NOMO-1 (cell line): ENCODE measurements at regions not wholly inside any gene's neighbourhood (a gene's known extent, or its start where the extent isn't known, plus 50 kb on each side); places are given as distances from the start of the nearest gene placed in this dataset.

Experiments used
- DNase-seq, 2 experiments: peaks; one replicate each; lab custom pipeline; 2025; ENCODE audit not compliant: unreplicated experiment in 2 of 2; lab: John Stamatoyannopoulos, UW

DNA sequence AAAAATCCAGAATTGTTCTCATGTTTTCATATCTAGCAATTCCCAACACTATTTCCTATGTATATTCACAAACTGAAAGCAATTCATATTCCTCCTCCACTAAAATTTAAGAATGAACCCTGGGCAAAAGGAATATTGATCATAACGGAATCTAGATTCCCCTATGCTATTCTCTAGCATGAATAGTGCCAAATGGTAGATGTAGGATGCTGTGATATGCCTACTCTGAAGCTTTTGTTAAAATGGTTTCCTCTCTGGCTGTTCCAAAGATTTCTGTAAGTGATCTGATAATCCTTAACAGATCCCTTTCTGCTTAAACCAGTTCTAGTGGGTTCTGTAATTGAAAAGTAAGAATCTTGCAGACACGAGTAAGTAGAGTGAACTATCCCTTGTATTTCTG is 298.0 kb upstream of the TANK start:
- DNase-seq, result no peak

DNA sequence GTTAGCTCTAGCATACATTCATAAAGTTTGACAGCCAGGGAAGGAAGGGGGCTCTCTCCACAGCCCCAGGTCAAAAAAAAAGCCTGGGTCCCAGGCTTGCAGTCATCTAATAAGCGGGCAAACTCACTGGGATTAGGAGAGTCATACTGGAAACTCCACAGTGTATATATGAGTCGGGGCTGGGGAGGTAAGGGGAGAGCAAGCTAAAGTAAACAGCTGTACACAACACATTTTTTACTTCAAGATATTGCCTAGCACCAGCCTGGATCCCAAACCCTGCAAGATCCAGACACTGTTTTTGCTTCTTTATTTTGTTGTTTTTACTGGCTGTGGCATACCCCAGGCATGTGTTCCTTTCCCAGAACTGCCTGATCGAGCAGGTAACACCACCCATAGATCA is 291.3 kb upstream of the TANK start:
- no peak for DNase-seq

DNA sequence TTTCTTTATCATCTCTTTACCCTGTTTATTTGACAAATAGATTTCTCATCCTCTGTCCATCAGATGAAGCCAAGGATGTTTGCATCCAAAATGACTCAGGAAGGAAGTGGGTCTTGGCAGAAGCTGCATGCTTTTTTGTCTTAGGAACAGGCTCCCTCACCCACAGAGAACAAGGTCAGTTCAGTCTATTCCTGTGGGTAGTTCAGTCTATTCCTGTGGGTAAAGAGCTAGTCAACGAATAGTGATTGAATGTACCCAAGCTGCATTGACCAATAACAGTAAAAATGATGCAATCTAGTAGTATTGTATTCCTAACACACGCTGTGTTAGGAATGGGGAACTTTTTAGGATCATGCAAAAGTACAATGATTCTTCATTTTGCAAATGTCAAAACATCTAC is 290.8 kb upstream of the TANK start:
- DNase-seq, result no peak

DNA sequence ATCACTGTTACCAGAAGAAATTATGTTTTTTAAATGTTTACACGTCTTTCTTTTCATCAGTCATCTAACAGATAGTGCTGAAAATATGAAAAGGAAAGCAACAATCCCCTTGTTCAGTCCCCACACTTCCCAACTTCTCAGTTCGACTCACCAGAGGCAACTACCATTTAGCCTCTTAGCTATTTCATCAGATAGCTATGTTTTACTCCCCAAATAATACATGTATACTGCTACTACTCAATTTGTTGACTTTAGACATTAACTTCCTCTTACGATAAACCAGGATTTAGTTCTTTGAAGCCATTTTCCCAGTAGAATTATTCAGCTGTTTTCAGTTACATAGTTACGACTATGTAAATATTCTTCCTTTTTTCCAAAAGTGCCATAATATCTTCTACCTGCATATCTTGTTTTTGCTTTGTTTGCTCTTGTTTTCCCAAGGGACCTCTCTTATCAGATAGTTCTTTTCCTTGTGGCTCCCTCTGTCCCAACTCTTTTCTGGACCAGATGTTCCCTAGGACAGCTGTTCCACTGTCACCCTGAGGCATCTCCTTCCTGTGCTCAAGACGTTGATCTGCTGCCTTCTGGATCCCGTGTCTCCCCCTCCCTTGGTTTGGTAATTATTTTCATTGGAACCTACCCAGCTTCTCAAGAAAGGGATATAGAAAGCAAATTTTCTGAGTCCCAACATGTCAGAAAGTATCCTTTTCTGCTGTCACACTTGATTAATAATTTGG is 289.3 kb upstream of the TANK start:
- DNase-seq, result no peak

DNA sequence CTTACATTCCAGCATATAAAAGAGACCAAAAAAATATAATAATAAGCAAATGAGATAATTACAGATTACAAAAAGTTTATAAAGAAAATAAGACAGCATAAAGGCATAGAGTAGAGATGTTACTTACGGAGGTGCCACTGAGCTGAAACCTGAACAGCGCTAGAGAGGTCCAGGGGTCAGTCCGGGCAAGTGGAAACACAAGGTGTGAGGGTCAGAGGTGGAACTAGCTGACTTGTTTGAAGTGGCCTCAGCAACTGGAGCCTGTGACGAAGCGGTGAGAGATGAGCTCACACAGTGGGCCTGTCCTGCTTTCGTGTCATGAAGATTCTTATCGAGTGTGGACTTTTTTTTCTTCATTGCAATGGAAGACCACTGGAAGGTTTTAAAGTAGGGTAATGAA is 288.3 kb upstream of the TANK start:
- DNase-seq, result no peak

DNA sequence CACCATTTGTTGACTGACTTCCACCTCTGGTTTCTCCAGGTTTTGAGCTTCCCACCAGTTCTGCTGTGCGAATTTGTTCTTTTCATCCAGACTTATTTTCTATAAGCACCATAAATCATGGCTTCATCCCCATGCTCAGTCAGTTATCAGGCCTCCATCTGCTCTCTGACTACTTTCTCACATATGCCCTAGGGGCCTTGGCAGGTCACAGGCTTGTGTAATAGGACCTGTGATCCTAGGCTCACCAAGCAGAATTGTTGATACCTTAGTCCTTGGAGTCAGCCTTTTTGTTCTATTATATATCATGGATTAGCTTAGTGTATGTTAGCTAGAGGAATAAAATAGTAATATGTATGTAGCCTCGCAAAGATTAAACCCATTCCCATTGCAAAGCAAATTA is 284.2 kb upstream of the TANK start:
- DNase-seq, result no peak

DNA sequence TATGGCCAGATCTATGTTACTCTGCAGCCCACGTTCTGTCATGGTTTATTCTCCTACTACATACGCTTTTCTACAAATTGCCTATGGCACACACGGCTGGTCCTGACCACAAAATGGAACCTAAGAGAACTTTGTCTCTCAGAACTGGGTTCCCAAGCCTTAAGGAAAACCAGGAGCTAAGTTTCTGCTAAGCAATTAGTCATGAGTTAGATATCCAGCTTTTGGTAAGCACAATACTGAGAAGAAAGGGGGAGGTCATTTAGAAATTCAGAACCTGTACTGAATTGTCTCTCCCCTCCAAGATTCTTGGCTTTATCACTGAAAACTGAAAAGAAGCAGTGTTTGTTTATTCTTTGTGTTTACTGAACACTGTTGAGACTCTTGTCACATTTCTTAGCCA is 283.5 kb upstream of the TANK start:
- DNase-seq, result no peak

DNA sequence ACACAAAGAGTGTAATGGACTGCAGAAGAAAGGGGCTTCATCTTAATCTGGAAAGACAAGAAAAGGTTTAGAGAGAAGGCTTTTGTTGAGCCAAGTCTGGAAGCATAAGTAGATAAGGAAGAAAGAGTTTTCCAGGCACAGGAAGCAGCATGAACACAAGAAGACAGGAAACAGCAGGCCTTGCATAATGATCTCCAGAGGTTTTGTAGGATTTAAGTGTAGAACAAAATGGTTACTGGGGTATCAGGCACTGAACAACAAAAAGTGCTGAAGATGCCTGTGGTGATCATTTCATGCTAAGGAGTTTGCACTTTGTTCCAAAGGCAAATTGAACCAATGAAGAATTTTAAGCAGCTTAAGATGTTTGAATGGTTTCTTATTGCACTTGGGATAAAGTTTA is 281.6 kb upstream of the TANK start:
- no peak for DNase-seq

DNA sequence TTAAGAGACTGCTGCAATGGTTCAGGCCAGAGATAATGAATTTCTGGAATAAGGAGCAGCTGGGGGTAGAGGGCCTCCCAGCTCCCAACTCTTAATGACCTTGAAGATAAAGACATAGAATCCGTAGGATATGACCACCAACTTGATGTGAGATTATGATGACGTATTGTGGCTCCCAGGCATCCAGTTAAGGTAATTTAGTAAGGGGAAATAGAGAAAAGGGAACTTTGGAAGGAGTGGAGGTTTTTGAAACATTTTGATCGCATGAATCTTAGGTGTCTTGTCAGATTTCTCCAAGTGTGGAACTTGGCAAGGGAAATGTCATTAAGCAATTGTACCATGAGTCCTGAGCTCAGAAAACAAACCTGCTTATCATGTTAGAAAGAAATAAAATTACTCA is 277.3 kb upstream of the TANK start:
- DNase-seq, result no peak

DNA sequence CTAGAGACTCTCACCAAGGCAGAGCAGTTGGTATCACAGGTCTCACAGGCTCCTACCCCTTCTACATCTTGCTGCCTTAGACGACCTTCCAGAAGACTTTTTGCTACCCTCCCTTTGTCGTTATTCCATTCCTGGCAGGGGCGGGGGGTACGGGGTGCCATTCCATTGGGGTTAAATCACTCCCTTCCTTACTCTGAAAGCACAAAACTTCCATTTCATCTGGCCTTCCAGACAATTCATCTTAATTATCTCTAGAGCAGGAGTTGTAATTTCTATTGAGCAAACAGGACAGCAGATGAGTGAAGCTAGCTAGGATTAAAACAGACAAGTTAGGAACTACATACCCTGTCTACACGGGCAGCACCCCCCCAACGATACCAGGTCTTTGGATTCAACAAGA is 276.2 kb upstream of the TANK start:
- DNase-seq, result no peak

DNA sequence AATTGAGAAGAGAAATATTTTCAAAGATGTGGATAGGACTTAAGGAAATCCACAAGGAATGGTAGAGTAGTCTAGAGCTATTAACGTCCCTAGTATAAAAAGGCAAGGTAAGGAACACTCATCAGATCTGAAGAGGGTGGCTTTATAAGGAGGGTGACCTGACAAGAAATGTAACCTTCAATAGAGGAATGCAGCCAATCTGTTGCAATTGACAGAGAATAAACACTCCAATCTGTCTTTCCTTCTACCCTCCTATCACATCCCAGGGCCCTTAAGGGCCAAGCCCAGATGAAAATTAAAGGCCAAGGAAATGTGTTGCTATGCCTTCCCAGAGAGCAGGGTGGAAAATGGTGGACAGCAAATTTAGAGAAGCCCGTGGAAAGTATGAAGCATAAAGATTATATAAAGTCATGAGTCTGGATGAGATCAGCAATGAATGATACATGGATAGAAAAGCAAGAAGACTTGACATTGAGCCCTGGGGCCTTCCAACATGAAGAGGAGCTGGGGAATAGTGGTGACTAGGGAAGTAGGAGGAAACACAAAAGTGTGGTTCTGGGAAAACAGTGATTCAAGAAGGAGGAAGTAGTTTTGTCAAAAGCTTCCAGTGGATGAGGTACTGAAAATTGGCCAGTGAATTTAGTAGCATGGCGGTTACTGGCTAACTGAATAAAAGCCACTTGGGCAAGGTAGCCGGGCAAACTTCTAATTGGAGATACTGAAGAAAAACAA is 270.6 kb upstream of the TANK start:
- no peak for DNase-seq

DNA sequence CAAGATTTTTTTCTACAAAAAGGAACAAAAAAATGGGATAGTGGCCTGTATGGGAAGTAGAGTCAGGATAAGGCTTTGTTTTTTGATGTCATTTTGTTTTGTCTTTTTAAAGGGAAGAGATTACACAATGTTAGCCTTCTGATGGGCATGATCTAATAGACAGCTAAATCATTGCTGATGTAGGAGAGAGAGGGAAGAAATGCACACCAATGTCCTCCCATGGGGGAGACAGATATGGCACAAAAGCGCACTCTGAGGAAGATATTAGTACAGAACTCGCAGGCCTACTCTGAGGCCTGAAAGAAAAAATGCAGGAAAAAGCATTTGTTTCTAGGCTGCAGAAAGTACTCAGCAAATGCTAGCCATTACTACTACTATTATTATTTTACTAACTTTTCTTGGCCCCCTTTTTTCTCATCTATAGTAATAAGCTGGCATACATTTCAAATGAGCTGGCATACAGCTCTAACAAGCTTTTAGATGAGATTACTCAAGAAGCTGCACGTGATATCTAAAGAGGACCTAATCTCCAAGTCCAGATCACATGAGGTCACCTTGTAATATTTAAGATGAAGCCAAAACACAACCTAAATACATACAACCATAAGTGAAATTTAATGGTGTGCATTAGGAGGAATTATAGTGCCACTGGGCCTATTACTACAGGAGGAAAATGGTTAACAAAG is 269.4 kb upstream of the TANK start:
- no peak for DNase-seq

DNA sequence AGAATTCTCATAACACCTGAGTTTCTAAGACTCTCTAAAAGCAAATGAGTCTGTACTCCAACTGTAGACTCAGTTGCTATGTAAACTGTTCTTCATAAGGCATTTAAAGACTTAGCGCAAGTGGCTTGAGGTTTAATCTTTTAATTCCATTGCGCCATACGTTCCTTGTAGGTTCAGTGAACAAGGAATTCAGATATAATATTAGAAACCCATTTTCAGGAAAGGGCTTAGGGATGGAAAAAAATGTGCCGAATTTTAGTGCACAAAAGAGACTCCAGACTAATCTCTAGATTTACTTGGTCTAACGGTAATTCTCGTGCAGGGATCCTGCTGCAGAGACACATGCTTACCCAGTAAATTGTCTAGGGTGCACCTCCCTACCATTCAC is 268.9 kb upstream of the TANK start:
- no peak for DNase-seq

DNA sequence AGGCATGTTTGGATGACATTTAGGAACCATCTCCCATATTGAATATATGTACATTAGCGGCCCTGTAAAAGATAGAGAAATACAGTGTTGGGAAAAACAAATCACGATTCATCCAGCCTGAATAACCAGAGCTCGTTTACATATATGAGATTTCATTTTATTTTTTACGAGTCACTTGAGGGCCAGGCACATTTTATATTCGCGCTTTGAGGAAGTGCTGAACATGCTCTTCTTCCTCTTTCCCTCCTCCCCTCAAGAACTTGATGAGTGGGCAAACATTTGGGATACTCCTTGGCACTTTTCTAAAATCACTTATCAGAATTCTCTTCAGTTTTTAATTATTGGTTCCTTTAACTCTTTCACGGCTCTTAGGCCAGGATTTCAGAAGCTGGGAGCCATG is 268.0 kb upstream of the TANK start:
- peak; percentile 20 to 29 for DNase-seq

DNA sequence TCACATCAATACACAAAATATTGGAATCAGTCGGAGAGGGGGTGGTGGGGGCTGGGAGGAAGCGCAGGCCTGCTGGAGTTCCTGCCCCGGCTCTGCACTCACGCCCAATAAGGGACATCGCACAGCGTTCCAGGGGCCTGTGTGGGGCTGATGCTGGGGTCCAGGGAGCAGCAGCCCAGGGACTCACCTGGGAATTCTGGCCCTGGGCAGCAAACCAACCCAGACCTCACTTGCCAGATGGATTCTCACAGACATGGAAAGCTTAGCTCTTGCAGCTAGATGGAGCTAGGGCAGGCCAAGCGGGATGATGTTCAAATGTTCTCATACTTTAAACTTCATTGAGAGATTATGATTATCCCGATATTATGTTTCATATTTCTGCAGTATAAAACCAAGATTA is 266.6 kb upstream of the TANK start:
- no peak for DNase-seq

DNA sequence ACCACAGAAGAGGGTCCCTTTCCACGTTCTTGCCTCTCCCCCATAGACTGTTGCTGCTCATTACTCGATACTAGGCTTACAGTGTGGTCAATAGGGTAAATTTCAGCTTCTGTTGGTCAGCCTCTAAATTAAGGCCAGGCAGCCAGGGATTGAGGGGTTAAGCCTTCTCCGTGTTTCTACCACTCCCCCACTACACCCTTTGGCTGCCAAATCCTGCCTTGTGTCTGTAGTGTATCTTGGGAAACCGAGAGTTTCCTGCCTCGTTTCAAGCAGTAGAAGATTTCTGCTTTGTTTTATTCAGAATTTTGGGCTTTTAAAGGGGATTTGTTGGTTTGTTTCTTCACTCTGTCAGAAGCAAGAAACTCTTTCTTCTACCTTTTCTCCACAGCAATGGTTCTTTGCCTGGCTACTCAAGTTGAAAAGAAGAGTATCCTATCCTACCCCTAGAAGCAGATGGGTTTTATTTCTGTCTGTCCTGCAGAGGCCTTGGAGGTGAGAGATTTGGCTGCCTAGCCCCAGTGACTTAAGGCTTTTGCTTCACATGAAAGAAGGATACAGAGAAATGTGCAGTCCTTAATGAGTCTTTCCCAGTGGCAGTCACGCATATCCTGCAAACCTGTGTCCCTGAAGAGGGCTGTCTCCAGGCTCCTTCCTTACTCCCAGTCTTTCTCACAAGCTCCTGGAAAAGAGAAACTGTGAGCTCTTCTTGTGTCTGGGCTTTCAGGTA is 261.5 kb upstream of the TANK start:
- DNase-seq, result no peak

DNA sequence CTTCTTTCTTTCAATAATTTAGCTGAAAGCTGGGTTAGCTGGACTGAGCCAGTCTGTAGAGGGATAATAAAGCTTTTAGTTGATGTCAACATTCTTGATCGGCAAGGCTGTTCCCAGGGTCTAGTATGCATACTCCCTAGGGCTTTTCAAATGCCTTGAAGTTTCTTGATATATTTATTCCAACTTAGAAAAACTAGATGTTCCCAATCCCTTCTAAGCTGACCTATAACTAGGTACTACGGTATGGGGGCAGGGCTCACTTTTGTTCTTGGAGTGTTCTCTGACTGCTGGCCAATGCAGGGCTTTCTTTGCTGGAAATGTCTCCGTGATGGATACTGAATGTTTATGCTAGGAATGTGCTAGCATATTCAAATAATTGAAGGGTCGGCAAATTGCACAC is 258.6 kb upstream of the TANK start:
- DNase-seq, result no peak

DNA sequence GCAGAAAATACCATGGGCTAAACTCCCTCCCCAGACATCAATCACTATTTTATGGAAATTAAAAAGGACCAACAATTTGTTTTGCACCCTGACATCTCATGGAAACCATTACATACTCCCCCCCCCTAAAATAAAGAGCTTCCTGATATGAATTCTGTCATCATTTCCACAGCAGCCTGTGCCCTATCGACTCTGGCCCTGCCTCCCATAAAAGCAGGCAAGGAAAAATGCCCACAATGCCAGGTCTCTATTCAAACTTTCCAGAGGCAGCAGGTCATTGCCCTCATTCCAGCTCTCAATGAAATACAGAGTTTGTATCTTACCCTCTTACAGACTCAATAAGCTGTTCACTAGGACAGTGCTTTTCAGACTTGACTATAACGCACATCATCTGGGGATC is 254.4 kb upstream of the TANK start:
- DNase-seq, result no peak

DNA sequence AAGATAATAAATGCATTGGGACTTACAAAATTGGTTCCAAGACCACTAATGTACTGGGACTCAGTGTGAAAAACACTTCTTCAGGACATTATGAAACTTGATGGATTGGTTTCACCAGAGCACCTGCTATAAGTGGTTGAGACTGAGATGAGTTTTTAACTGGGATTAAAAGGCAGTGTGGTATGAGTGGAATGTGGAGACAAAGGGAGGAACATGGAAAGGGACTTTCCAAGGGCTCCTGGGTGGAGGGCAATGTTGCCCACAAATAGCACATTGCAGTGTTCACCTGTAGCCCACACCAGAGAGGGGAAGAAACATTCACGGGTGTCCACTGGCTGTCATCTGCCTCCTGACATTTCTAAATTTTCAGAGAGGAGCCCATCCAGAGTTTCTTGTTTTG is 253.3 kb upstream of the TANK start:
- DNase-seq, result no peak

DNA sequence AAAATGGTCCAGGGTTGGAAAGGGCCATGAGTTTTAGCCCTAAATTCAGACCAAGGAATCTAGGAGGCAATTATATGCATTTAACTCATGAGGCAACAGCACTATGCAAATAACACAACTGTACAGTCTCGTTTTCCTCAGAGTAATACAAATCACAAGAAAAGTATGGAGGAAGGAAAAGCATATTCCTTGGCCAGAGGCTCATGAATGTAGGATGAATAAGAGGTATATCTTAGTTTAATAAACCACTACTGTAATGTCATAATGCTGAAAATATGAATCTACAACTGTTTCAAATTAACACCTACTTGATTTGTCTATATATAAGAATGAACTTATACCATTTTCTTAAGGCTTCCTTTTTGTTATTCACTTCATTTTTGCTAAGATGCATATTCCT is 252.5 kb upstream of the TANK start:
- DNase-seq, result no peak

DNA sequence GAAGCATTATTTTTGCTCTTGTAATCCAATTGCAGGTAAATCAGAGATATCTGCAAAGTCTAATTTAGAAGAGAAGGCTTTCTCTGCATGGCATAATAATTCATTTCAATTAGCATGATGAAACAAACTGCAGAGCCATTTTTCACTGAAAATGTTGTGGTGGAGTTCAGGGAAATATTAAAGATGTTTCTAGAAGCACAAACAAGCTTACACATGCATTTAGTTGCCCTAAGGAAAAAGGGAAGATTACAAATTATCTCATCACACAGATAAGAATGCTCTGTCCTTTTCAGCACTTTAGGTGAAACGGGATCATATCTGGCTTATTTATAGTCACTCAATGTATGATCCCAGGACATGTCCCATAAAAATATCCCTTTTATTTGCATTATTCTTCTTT is 252.1 kb upstream of the TANK start:
- no peak for DNase-seq
